ENCODE measurements at regions not wholly inside any gene's neighbourhood (a gene's known extent, or its start where the extent isn't known, plus 50 kb on each side); places are given as distances from the start of the nearest gene placed in this dataset.

DNA sequence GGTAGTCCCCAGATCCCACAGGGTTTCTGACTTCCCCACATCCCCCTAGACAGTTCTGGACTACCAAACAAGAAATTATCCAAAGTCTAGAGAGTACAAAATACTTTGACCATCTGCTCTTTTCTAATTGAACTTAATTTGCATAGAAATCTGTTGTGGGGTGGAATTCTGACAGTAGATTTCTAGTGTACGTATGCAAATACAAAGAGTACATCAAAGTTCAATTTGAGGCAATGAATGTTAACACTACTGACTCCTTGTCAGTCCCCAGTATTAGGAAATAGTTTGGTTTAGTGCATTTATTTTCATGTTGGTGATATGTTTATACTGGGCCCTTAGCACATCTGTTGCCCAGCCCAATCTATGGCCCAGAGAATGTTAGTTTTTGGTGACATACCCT is 292.6 kb downstream of the CETN3 start:
- no peak for DNase-seq (ENCODE audit: low spot score)
- no peak for TF ChIP-seq CTCF (IDR thresholded peaks at IDR 0.05)

GRCh38 chr5:90113108-90113507 is 296.4 kb downstream of the CETN3 start:
- DNase-seq (ENCODE audit: low spot score) = no peak

More for the DNA sequence above, 292.6 kb downstream of the CETN3 start:
- Histone ChIP-seq H3K27ac (no peak overlapping the region), H3K4me3 (no peak overlapping the region)

GRCh38 chr5:90112033-90112692 is 297.4 kb downstream of the CETN3 start:
- no peak for DNase-seq (ENCODE audit: low spot score)
- TF ChIP-seq CTCF (IDR thresholded peaks at IDR 0.05) = no peak
- H3K27ac ChIP-seq = peak overlapping the region; percentile 42 to 59
- peak overlapping the region; percentile 35 for H3K4me3 ChIP-seq

More at GRCh38 chr5:90113108-90113507, 296.4 kb downstream of the CETN3 start:
- no peak overlapping the region for H3K4me3 ChIP-seq
- no peak overlapping the region for H3K27ac ChIP-seq
- TF ChIP-seq CTCF (IDR thresholded peaks at IDR 0.05) = no peak

DNA sequence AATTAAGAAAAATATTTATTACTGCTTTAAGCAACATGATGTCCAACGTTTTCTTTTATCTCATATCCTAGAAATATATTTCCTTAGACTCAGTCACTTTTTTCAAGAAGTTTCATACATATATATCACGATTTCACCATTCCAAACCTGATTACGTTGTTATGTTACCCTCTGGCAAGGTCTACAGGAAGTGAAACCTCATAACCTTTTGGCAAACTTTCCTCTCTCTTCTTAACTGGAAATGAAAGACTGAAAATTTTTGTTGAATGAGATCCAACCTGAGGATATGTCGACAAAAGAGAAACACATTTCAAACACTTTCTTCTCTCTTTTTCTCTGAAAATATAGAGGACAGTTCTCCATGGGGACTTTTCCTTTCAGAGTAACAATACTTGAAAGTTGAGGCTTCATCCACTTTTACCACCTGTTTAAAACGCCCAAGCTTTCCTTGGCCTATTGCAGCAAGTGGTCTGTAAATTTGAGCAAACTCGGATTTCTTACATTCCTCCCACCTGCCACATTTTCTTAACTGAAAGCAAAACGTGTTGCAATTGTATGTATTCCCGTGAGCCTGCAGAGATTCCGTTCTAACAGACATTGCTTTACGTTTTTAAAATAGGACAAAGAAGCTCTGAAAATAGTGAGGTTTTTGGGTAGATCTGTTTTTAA is 298.1 kb downstream of the CETN3 start:
- H3K27ac ChIP-seq = peak overlapping the region; percentile 42 to 58

DNA sequence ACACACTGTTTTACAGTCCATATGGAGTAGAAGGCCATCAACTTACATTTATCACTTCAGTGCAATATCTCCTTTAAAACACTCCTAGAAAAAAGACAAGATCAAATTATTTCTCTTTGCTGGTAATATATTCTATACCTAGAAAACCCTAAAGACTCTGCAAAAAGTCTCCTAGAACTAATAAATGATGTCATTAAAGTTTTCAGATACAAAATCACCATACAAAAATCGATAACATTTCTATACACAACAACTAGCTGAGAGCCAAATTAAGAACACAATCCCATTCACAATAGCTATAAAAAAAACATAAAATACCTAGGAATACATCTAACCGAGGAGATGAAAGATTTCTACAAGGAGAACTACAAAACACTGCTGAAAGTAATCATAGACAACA is 300.3 kb downstream of the CETN3 start:
- no peak for DNase-seq (ENCODE audit: low spot score)
- Histone ChIP-seq H3K27ac (no peak overlapping the region), H3K4me3 (no peak overlapping the region)
- no peak for TF ChIP-seq CTCF (IDR thresholded peaks at IDR 0.05)

More for the DNA sequence above, 298.1 kb downstream of the CETN3 start:
- TF ChIP-seq CTCF (IDR thresholded peaks at IDR 0.05) = no peak
- no peak for DNase-seq (ENCODE audit: low spot score)
- H3K4me3 ChIP-seq = peak overlapping the region; percentile 35

DNA sequence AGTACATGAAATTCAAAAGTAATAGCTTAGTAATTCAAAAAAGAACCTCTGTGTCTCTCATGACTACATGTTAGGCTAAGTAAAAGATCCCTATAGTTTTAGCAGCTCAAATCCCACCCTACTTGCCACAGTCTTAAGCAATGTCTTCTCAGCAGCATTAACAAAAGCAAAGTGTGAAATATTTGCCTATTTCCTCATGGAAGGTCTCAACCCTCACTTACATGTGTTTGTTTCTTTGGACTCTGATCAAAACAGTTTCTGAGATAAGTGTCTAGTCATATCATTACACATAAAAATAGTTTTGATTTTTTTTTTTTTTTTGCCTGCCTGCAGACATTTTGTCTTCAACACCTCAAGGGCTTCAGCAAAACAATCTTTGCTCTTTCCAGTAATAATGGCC is 310.5 kb downstream of the CETN3 start:
- no peak for DNase-seq (ENCODE audit: low spot score)
- no peak for TF ChIP-seq CTCF (IDR thresholded peaks at IDR 0.05)
- no peak overlapping the region for H3K27ac ChIP-seq
- H3K4me3 ChIP-seq = no peak overlapping the region

DNA sequence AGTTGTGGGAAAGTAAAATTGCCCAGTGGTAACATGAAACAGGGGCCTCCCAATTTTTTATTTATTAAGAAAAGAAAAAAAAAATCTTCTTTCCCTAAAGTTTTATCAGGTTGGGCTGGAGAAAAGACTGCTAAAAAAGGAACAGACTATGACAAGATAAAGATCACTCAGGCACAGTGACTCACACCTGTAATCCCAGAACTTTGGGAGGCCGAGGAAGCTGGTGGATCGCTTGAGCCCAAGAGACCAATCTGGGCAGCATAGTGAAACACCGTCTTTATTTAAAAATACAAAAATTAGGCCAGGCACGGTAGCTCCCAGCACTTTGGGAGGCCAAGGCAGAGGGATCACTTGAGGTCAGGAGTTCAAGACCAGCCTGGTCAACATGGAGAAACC is 312.5 kb downstream of the CETN3 start:
- no peak for DNase-seq (ENCODE audit: low spot score)
- no peak for TF ChIP-seq CTCF (IDR thresholded peaks at IDR 0.05)
- Histone ChIP-seq H3K27ac (no peak overlapping the region), H3K4me3 (no peak overlapping the region)
